ENCODE measurements at regions not wholly inside any gene's neighbourhood (a gene's known extent, or its start where the extent isn't known, plus 50 kb on each side); places are given as distances from the start of the nearest gene placed in this dataset.

DNA sequence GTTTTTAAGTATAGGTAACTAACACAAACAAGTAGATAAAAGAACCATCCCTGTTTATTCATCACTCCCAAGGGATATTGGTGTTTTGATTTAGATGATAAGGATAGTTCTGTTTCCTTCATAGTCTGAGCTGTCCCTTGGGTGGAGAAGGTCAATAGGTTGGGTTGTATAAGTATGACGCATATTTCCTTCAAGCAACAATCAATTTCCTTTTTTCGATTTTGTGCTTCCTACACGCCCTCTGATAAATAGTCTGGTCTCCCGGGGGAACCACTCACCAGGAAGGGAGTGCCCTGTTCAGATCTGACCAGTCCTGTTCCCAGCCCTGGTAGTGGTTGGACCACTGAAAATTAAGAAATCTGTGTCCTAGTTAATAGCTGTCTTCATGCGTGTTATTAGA, 378.8 kb upstream of the FAR2 start:
- Histone ChIP-seq H3K27ac (replicated peaks) (no peak overlapping the region), H3K4me3 (replicated peaks; ENCODE audit: insufficient read depth, low read length) (no peak overlapping the region), H3K27me3 (ENCODE audit: insufficient read depth, poor library complexity, severe bottlenecking) (no peaks in the 10 kb centered on the region)
- TF ChIP-seq, protein P1, sequence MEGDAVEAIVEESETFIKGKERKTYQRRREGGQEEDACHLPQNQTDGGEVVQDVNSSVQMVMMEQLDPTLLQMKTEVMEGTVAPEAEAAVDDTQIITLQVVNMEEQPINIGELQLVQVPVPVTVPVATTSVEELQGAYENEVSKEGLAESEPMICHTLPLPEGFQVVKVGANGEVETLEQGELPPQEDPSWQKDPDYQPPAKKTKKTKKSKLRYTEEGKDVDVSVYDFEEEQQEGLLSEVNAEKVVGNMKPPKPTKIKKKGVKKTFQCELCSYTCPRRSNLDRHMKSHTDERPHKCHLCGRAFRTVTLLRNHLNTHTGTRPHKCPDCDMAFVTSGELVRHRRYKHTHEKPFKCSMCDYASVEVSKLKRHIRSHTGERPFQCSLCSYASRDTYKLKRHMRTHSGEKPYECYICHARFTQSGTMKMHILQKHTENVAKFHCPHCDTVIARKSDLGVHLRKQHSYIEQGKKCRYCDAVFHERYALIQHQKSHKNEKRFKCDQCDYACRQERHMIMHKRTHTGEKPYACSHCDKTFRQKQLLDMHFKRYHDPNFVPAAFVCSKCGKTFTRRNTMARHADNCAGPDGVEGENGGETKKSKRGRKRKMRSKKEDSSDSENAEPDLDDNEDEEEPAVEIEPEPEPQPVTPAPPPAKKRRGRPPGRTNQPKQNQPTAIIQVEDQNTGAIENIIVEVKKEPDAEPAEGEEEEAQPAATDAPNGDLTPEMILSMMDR (IDR thresholded peaks at IDR 0.05; ENCODE audit: insufficient read depth, low read length): no peak
- TF ChIP-seq POLR2AphosphoS5 (IDR thresholded peaks at IDR 0.05; ENCODE audit: low read depth): no peak
- TF ChIP-seq SPI1 (IDR thresholded peaks at IDR 0.05; ENCODE audit: borderline replicate concordance, low read depth): no peak
- TF ChIP-seq GABPA (IDR thresholded peaks at IDR 0.05; ENCODE audit: low read depth): no peak
- TF ChIP-seq, protein P2, sequence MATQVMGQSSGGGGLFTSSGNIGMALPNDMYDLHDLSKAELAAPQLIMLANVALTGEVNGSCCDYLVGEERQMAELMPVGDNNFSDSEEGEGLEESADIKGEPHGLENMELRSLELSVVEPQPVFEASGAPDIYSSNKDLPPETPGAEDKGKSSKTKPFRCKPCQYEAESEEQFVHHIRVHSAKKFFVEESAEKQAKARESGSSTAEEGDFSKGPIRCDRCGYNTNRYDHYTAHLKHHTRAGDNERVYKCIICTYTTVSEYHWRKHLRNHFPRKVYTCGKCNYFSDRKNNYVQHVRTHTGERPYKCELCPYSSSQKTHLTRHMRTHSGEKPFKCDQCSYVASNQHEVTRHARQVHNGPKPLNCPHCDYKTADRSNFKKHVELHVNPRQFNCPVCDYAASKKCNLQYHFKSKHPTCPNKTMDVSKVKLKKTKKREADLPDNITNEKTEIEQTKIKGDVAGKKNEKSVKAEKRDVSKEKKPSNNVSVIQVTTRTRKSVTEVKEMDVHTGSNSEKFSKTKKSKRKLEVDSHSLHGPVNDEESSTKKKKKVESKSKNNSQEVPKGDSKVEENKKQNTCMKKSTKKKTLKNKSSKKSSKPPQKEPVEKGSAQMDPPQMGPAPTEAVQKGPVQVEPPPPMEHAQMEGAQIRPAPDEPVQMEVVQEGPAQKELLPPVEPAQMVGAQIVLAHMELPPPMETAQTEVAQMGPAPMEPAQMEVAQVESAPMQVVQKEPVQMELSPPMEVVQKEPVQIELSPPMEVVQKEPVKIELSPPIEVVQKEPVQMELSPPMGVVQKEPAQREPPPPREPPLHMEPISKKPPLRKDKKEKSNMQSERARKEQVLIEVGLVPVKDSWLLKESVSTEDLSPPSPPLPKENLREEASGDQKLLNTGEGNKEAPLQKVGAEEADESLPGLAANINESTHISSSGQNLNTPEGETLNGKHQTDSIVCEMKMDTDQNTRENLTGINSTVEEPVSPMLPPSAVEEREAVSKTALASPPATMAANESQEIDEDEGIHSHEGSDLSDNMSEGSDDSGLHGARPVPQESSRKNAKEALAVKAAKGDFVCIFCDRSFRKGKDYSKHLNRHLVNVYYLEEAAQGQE (IDR thresholded peaks at IDR 0.05; ENCODE audit: insufficient replicate concordance, low read depth): no peak
- no peak for DNase-seq (ENCODE audit: low read depth in 1 of 2, low spot score in 1 of 2)

DNA sequence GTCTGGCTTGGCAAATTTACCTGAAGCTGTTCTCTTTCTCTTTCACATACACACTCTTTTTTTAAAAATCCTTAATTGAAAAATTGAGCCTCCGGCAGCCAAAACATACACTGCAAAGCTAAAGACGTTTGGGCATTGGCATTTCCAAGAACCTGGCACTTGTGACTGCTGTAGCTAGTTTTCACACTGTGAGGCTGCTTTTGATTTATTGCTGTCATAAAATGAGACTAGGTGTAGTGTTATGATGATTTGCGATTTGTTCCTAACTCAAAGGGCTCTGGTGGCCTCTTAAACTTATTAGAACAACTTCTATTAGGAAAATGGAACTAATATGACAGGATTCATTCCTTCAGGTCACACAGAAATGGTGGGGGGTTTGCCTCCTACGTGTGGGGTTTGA, 377.1 kb upstream of the FAR2 start:
- TF ChIP-seq, protein P1 (IDR thresholded peaks at IDR 0.05; ENCODE audit: insufficient read depth, low read length): no peak
- TF ChIP-seq GABPA (IDR thresholded peaks at IDR 0.05; ENCODE audit: low read depth): no peak
- no peak for TF ChIP-seq POLR2AphosphoS5 (IDR thresholded peaks at IDR 0.05; ENCODE audit: low read depth)
- TF ChIP-seq SPI1 (IDR thresholded peaks at IDR 0.05; ENCODE audit: borderline replicate concordance, low read depth): no peak
- TF ChIP-seq, protein P2 (IDR thresholded peaks at IDR 0.05; ENCODE audit: insufficient replicate concordance, low read depth): no peak
- DNase-seq (ENCODE audit: low read depth in 1 of 2, low spot score in 1 of 2): no peak
- Histone ChIP-seq H3K4me3 (replicated peaks; ENCODE audit: insufficient read depth, low read length) (no peak overlapping the region), H3K27me3 (ENCODE audit: insufficient read depth, poor library complexity, severe bottlenecking) (no peaks in the 10 kb centered on the region), H3K27ac (replicated peaks) (no peak overlapping the region)

DNA sequence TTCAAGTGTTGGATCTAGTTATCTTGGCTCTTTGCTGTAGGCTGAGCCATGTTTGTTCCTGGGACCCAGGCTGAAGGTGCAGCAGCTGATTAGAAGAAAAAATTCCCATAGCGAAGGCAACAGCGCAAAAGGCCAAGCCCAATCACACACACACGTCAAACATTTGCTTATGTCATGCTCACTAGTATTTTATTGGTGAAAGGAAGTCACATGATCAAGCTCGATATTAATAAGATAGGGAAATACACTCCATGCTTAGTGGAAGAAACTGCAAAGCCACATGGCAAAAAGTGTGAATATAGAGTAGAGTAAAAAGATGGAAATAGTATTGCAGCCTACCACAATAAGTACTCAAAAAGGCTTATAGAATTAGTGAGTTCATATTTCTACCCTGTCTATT, 373.5 kb upstream of the FAR2 start:
- H3K27ac ChIP-seq (replicated peaks): no peak overlapping the region
- H3K27me3 ChIP-seq (ENCODE audit: insufficient read depth, poor library complexity, severe bottlenecking): no peaks in the 10 kb centered on the region
- no peak overlapping the region for H3K4me3 ChIP-seq (replicated peaks; ENCODE audit: insufficient read depth, low read length)
- TF ChIP-seq GABPA (IDR thresholded peaks at IDR 0.05; ENCODE audit: low read depth): no peak
- TF ChIP-seq, protein P2 (IDR thresholded peaks at IDR 0.05; ENCODE audit: insufficient replicate concordance, low read depth): no peak
- TF ChIP-seq SPI1 (IDR thresholded peaks at IDR 0.05; ENCODE audit: borderline replicate concordance, low read depth): no peak
- no peak for TF ChIP-seq POLR2AphosphoS5 (IDR thresholded peaks at IDR 0.05; ENCODE audit: low read depth)
- TF ChIP-seq, protein P1 (IDR thresholded peaks at IDR 0.05; ENCODE audit: insufficient read depth, low read length): no peak
- no peak for DNase-seq (ENCODE audit: low read depth in 1 of 2, low spot score in 1 of 2)

Data from HL-60 (cell line).